HG03045 (cell line): ENCODE measurements at regions not wholly inside any gene's neighbourhood (a gene's known extent, or its start where the extent isn't known, plus 50 kb on each side); places are given as distances from the start of the nearest gene placed in this dataset.
"Not testable (repeated sequence)": the region's sequence is repeated elsewhere in the genome, so short reads cannot be mapped to it uniquely, and the experiment has no call there.

Experiments used
- ATAC-seq: cut with Tn5 transposase; IDR thresholded peaks from one replicate; pipeline ENCODE4 v1.9.1; 2021; ENCODE audit warnings: mild to moderate bottlenecking, moderate library complexity; ENCODE audit not compliant: unreplicated experiment

- ATAC-seq, result no peak
Measured at GRCh38 chr1:95582191-95582590, 348.2 kb downstream of the RWDD3 start.

GRCh38 chr1:95582746-95583145 lies 348.7 kb downstream of the RWDD3 start:
- ATAC-seq, result no peak

GRCh38 chr1:95583661-95584210 lies 349.7 kb downstream of the RWDD3 start:
- ATAC-seq, result no peak

- ATAC-seq, result no peak
Measured at GRCh38 chr1:95584315-95584714, 350.3 kb downstream of the RWDD3 start.

GRCh38 chr1:95604771-95605170 lies 370.8 kb downstream of the RWDD3 start:
- ATAC-seq, result no peak

- ATAC-seq, result no peak
Measured at GRCh38 chr1:95614197-95614596, 380.2 kb downstream of the RWDD3 start.

- ATAC-seq, result no peak
Measured at GRCh38 chr1:95615421-95615820, 381.4 kb downstream of the RWDD3 start.

- ATAC-seq, result no peak
Measured at GRCh38 chr1:95620076-95620475, 386.1 kb downstream of the RWDD3 start.

- ATAC-seq, result no peak
Measured at GRCh38 chr1:95622609-95623008, 388.6 kb downstream of the RWDD3 start.

GRCh38 chr1:95625224-95625623 lies 391.2 kb downstream of the RWDD3 start:
- no peak for ATAC-seq

- no peak for ATAC-seq
Measured at GRCh38 chr1:95627244-95627643, 393.2 kb downstream of the RWDD3 start.

- ATAC-seq, result no peak
Measured at GRCh38 chr1:95631695-95632094, 397.7 kb downstream of the RWDD3 start.

GRCh38 chr1:95635811-95636210 lies 401.8 kb downstream of the RWDD3 start:
- no peak for ATAC-seq

- ATAC-seq, result no peak
Measured at GRCh38 chr1:95636897-95637296, 402.9 kb downstream of the RWDD3 start.

- no peak for ATAC-seq
Measured at GRCh38 chr1:95640746-95641145, 406.7 kb downstream of the RWDD3 start.

- ATAC-seq, result no peak
Measured at GRCh38 chr1:95641386-95641785, 407.4 kb downstream of the RWDD3 start.

- ATAC-seq, result no peak
Measured at GRCh38 chr1:95642035-95642434, 408.0 kb downstream of the RWDD3 start.

GRCh38 chr1:95643071-95643470 lies 409.1 kb downstream of the RWDD3 start:
- ATAC-seq, result no peak

- ATAC-seq, result not testable (repeated sequence)
Measured at GRCh38 chr1:95645126-95645525, 411.1 kb downstream of the RWDD3 start.

GRCh38 chr1:95650631-95651030 lies 416.6 kb downstream of the RWDD3 start:
- ATAC-seq, result no peak

- no peak for ATAC-seq
Measured at GRCh38 chr1:95652423-95652965, 418.5 kb downstream of the RWDD3 start.

GRCh38 chr1:95653618-95654017 lies 419.6 kb downstream of the RWDD3 start:
- ATAC-seq, result no peak

- no peak for ATAC-seq
Measured at GRCh38 chr1:95655321-95656020, 421.5 kb downstream of the RWDD3 start.
